Hepatocyte (in vitro differentiated cells): ENCODE measurements at regions not wholly inside any gene's neighbourhood (a gene's known extent, or its start where the extent isn't known, plus 50 kb on each side); places are given as distances from the start of the nearest gene placed in this dataset.

Source experiments
- DNase-seq: peaks from one replicate; pipeline ENCODE4 v3.0.0-alpha.2; 2016; ENCODE audit warnings: low spot score
- H2AFZ ChIP-seq: fragments of 200-600 bp; sonication (generic); 2 replicates; pipeline ENCODE4 v1.6.0; 2016; ENCODE audit warnings: antibody characterized with exemption, mild to moderate bottlenecking
- H3K27ac ChIP-seq: fragments of 200-600 bp; sonication (generic); 2 replicates; pipeline ENCODE4 v1.5.1; 2016; ENCODE audit warnings: mild to moderate bottlenecking
- H3K27me3 ChIP-seq: fragments of 200-600 bp; sonication (generic); 2 replicates; pipeline ENCODE4 v1.6.1; 2016
- H3K36me3 ChIP-seq: fragments of 200-600 bp; sonication (generic); replicated peaks from 2 replicates; pipeline ENCODE4 v1.5.1; 2016; ENCODE audit warnings: low read depth; ENCODE audit not compliant: insufficient read depth
- H3K4me1 ChIP-seq: fragments of 200-600 bp; sonication (generic); 2 replicates; pipeline ENCODE4 v1.5.1; 2016; ENCODE audit warnings: mild to moderate bottlenecking, moderate library complexity; ENCODE audit not compliant: insufficient read depth
- H3K4me2 ChIP-seq: fragments of 200-600 bp; sonication (generic); 2 replicates; pipeline ENCODE4 v1.6.0; 2016
- H3K4me3 ChIP-seq: fragments of 200-600 bp; sonication (generic); 2 replicates; pipeline ENCODE4 v1.5.1; 2016; ENCODE audit warnings: mild to moderate bottlenecking
- H3K79me2 ChIP-seq: fragments of 200-600 bp; sonication (generic); 2 replicates; pipeline ENCODE4 v1.6.0; 2017; ENCODE audit warnings: mild to moderate bottlenecking
- H3K9me2 ChIP-seq: fragments of 200-600 bp; sonication (generic); replicated peaks from 2 replicates; pipeline ENCODE4 v1.6.0; 2017; ENCODE audit warnings: mild to moderate bottlenecking; ENCODE audit not compliant: insufficient read depth
- H3K9me3 ChIP-seq: fragments of 200-600 bp; sonication (generic); 2 replicates; pipeline ENCODE4 v1.5.1; 2016; ENCODE audit warnings: low read depth, mild to moderate bottlenecking
- H4K20me1 ChIP-seq: fragments of 200-600 bp; sonication (generic); 2 replicates; pipeline ENCODE4 v1.6.0; 2016; ENCODE audit warnings: mild to moderate bottlenecking; ENCODE audit not compliant: insufficient read depth, poor library complexity, severe bottlenecking
- EZH2 ChIP-seq: fragments of 200-600 bp; sonication (generic); IDR thresholded peaks from 2 replicates; pipeline ENCODE4 v1.6.1; 2016; ENCODE audit warnings: antibody characterized with exemption, mild to moderate bottlenecking, borderline replicate concordance
- EZH2phosphoT487 ChIP-seq: fragments of 200-600 bp; sonication (generic); IDR thresholded peaks from one replicate; pipeline ENCODE4 v1.6.1; 2018; ENCODE audit warnings: antibody characterized with exemption, mild to moderate bottlenecking, low read depth, moderate library complexity; ENCODE audit not compliant: unreplicated experiment, severe bottlenecking
- WGBS: methylation state at CpG from one replicate; pipeline ENCODE4 v1.1.6; 2016; ENCODE audit warnings: low lambda C conversion rate; ENCODE audit errors: missing lambda C conversion rate; 5-methylcytosine and 5-hydroxymethylcytosine counted together
- TF ChIP-seq, protein P1 (sequence below): fragments of 200-600 bp; sonication (generic); IDR thresholded peaks from 2 replicates; pipeline ENCODE4 v1.5.1; 2016; ENCODE audit warnings: antibody characterized with exemption, mild to moderate bottlenecking; ENCODE audit not compliant: poor library complexity

DNA sequence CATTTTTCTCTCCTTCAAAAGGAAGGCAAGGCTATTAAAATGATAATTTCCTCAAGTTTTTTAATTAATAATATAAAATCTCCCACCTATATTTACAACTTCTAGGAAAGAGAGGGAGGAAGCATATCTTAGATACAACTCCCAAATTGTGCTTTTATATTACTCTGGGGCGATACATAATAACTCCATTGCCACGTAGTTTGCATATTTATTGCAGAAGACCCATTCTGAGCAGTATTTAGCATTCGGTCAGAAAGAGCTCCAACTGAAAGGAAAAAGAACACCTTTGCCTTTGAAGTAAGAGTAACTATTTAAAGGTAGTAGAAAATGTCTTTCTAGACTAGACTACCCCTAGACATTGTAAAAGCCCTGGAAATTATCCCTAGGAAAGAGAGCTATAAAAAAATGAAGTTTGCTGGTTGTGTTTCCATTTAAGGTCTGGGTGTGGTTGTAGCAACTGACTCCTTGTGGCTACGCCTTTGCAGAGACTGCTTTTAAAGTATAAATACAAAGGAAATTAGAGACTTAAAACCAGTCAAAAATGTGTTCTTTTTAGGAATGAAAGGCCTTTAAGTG is 566.1 kb downstream of the ZNF608 start:
- 53% methylated on average over 4 of the region's 4 CpGs for WGBS
- no peak overlapping the region for H3K27ac ChIP-seq

DNA sequence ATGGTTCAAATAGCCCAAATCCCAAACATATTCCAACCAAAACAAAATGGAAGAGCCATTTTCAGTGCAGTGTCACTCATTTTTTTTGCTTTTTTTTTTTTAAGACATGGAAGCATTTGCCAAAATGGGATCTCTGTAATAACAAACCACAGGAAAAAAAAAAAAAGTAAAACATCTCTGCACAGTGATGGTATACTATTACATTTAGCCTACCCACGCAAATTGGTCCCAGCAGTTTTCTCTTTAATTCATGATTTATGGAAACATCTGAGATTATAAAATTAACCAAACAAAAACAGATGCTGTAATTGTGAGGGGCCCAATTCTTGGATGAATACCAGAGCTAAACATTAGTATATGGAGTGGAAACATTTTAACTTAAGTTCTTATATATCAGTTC is 566.6 kb downstream of the ZNF608 start:
- no peak overlapping the region for H3K4me3 ChIP-seq
- no peaks in the 10 kb centered on the region for H3K9me3 ChIP-seq
- no peaks in the 10 kb centered on the region for H3K27me3 ChIP-seq
- TF ChIP-seq, protein P1, sequence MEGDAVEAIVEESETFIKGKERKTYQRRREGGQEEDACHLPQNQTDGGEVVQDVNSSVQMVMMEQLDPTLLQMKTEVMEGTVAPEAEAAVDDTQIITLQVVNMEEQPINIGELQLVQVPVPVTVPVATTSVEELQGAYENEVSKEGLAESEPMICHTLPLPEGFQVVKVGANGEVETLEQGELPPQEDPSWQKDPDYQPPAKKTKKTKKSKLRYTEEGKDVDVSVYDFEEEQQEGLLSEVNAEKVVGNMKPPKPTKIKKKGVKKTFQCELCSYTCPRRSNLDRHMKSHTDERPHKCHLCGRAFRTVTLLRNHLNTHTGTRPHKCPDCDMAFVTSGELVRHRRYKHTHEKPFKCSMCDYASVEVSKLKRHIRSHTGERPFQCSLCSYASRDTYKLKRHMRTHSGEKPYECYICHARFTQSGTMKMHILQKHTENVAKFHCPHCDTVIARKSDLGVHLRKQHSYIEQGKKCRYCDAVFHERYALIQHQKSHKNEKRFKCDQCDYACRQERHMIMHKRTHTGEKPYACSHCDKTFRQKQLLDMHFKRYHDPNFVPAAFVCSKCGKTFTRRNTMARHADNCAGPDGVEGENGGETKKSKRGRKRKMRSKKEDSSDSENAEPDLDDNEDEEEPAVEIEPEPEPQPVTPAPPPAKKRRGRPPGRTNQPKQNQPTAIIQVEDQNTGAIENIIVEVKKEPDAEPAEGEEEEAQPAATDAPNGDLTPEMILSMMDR, result no peak
- TF ChIP-seq EZH2 (no peak), EZH2phosphoT487 (no peak)
- H3K27ac ChIP-seq, result no peak overlapping the region
- H3K36me3 ChIP-seq, result no peaks in the 10 kb centered on the region
- no peaks in the 10 kb centered on the region for H4K20me1 ChIP-seq
- no peak for DNase-seq
- H2AFZ ChIP-seq, result no peak overlapping the region
- peaks cover 4% of the 10 kb centered on the region for H3K4me1 ChIP-seq
- no peaks in the 10 kb centered on the region for H3K79me2 ChIP-seq
- WGBS, result 0% methylated on average over 1 of the region's 1 CpG
- H3K4me2 ChIP-seq, result no peak overlapping the region
- H3K9me2 ChIP-seq, result no peaks in the 10 kb centered on the region

More for the DNA sequence above, 566.1 kb downstream of the ZNF608 start:
- Histone ChIP-seq H3K27me3 (no peaks in the 10 kb centered on the region), H3K4me1 (peaks cover 4% of the 10 kb centered on the region), H3K36me3 (no peaks in the 10 kb centered on the region), H3K79me2 (no peaks in the 10 kb centered on the region), H3K9me2 (no peaks in the 10 kb centered on the region), H3K4me2 (no peak overlapping the region), H4K20me1 (no peaks in the 10 kb centered on the region), H3K9me3 (no peaks in the 10 kb centered on the region), H3K4me3 (no peak overlapping the region), H2AFZ (no peak overlapping the region)
- no peak for DNase-seq
- TF ChIP-seq EZH2phosphoT487, result no peak
- TF ChIP-seq, protein P1, result no peak
- no peak for TF ChIP-seq EZH2

DNA sequence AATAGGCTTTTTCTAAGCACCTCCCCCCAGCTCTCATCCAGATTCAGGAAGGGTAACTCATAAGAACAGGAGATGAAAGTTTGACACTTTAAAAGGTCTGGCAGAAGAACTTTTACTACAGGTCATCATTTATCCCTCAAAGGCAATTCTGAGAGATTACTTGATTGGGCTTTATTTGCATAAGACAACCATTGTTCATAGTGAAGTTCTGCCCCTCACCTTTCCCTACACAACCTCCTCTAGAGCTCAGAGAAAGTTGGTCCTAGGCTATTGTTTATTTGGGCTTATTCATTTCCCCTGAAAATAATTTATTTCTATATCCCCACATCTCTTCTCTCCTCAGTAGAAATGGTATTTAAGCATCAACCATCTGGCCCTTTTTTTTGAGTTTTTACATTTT is 568.4 kb downstream of the ZNF608 start:
- no peak for DNase-seq
- no peaks in the 10 kb centered on the region for H3K9me2 ChIP-seq
- no peaks in the 10 kb centered on the region for H4K20me1 ChIP-seq
- no peak overlapping the region for H3K4me2 ChIP-seq
- H2AFZ ChIP-seq, result no peak overlapping the region
- H3K4me1 ChIP-seq, result peaks cover 4% of the 10 kb centered on the region
- H3K4me3 ChIP-seq, result no peak overlapping the region
- no peaks in the 10 kb centered on the region for H3K36me3 ChIP-seq
- H3K79me2 ChIP-seq, result no peaks in the 10 kb centered on the region
- no peaks in the 10 kb centered on the region for H3K9me3 ChIP-seq
- no peaks in the 10 kb centered on the region for H3K27me3 ChIP-seq
- no peak for TF ChIP-seq EZH2
- TF ChIP-seq, protein P1, result no peak
- no peak for TF ChIP-seq EZH2phosphoT487
- no peak overlapping the region for H3K27ac ChIP-seq

DNA sequence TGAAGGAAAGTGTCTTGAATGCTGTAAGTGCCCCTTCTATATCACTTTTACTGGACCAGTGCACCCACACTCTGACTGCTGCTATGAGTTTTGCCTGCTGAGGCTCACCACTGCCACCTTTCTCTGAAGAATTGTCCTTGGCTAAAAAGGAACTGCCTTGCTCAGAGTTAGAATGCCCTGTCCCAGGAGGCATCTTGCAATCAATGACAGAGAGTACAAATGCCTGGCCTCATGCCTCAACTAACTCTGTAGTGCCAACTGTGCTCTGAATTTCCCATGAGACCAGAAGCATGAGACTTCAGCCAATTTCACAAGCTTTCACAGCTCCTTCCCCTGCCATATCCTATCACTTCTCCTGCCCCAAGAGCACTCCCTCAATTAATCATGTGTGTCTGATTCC is 569.7 kb downstream of the ZNF608 start:
- Histone ChIP-seq H3K27ac (no peak overlapping the region), H3K4me2 (no peak overlapping the region), H3K4me3 (no peak overlapping the region), H3K79me2 (no peaks in the 10 kb centered on the region), H3K36me3 (no peaks in the 10 kb centered on the region), H3K9me2 (no peaks in the 10 kb centered on the region), H4K20me1 (no peaks in the 10 kb centered on the region), H3K9me3 (no peaks in the 10 kb centered on the region), H2AFZ (no peak overlapping the region), H3K27me3 (no peaks in the 10 kb centered on the region), H3K4me1 (peaks cover 4% of the 10 kb centered on the region)
- TF ChIP-seq EZH2, result no peak
- no peak for TF ChIP-seq EZH2phosphoT487
- TF ChIP-seq, protein P1, result no peak
- no peak for DNase-seq
